Thyroid gland (tissue), 4 donors: ENCODE measurements at regions not wholly inside any gene's neighbourhood (a gene's known extent, or its start where the extent isn't known, plus 50 kb on each side); places are given as distances from the start of the nearest gene placed in this dataset.

Experiments
- DNase-seq, 2 donors: peaks; one replicate each; pipeline ENCODE4 v3.0.0-alpha.2; 2019
- H3K27ac ChIP-seq, 3 donors: fragments of 200-600 bp; sonication (generic); 1 replicate in 2 of 3; 2 replicates in 1 of 3; pipeline ENCODE4 v1.5.1; 2016 to 2019; ENCODE audit warnings: mild to moderate bottlenecking in 1 of 3, moderate library complexity in 1 of 3
- H3K27me3 ChIP-seq: fragments of 200-600 bp; sonication (generic); one replicate; pipeline ENCODE4 v1.5.1; 2019
- H3K36me3 ChIP-seq, 2 donors: fragments of 200-600 bp; sonication (generic); one replicate each; pipeline ENCODE4 v1.5.1; 2016 to 2019
- H3K4me1 ChIP-seq, 2 donors: fragments of 200-600 bp; sonication (generic); one replicate each; pipeline ENCODE4 v1.5.1; 2017 to 2019
- H3K4me3 ChIP-seq, 3 donors: fragments of 200-600 bp; sonication (generic); replicated peaks in 1 of 3; 1 replicate in 2 of 3; 2 replicates in 1 of 3; pipeline ENCODE4 v1.5.1; 2016; ENCODE audit warnings: mild to moderate bottlenecking in 1 of 3
- H3K9me3 ChIP-seq: fragments of 200-600 bp; sonication (generic); one replicate; pipeline ENCODE4 v1.5.1; 2017
- POLR2A ChIP-seq, 2 donors: fragments of 450-650 bp; IDR thresholded peaks; one replicate each; pipeline ENCODE4 v1.6.1; 2017; ENCODE audit warnings: antibody characterized with exemption in 2 of 2, mild to moderate bottlenecking in 2 of 2, moderate library complexity in 1 of 2
- WGBS, 2 donors: methylation state at CpG; one replicate each; pipeline ENCODE4 v1.1.5; 2017; 5-methylcytosine and 5-hydroxymethylcytosine counted together
- intact Hi-C: fragments of 100-400 bp; cut with DNase I; formaldehyde crosslinking; loops from one replicate; pipeline ENCODE4 v1.15.1; 2023
- TF ChIP-seq, protein P1 (sequence below), 6 experiments: fragments of 200-600 bp in 3 of 6; fragments of 450-650 bp in 3 of 6; sonication (generic) in 3 of 6; IDR thresholded peaks; one replicate each; pipeline ENCODE4 v1.5.1; 2016 to 2019; ENCODE audit warnings: antibody characterized with exemption in 6 of 6, mild to moderate bottlenecking in 2 of 6, inconsistent platforms in 1 of 6, moderate library complexity in 1 of 6

DNA sequence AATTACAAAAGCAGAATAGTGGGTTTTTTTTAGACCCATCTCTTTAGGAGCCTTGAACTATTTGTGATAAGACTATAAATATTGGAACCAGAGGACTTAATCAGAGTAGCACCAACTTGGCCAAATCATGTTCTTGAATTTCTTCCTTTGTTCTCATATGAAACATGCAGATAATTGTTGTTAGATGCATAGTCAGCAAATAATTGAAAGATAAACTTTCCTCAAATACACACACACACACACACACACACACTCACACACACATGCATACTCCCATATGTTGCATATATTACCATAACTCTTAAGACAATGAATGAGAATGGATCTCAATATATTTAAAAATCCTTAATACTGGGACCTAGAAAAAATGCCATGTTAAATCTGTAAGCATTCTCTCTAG lies 310.4 kb downstream of the KCNJ2 start:
- TF ChIP-seq, protein P1, sequence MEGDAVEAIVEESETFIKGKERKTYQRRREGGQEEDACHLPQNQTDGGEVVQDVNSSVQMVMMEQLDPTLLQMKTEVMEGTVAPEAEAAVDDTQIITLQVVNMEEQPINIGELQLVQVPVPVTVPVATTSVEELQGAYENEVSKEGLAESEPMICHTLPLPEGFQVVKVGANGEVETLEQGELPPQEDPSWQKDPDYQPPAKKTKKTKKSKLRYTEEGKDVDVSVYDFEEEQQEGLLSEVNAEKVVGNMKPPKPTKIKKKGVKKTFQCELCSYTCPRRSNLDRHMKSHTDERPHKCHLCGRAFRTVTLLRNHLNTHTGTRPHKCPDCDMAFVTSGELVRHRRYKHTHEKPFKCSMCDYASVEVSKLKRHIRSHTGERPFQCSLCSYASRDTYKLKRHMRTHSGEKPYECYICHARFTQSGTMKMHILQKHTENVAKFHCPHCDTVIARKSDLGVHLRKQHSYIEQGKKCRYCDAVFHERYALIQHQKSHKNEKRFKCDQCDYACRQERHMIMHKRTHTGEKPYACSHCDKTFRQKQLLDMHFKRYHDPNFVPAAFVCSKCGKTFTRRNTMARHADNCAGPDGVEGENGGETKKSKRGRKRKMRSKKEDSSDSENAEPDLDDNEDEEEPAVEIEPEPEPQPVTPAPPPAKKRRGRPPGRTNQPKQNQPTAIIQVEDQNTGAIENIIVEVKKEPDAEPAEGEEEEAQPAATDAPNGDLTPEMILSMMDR (IDR thresholded peaks at IDR 0.05): no peak
- TF ChIP-seq POLR2A (IDR thresholded peaks at IDR 0.05): no peak
- Histone ChIP-seq H3K4me3 (no peak overlapping the region), H3K9me3 (no peaks in the 10 kb centered on the region), H3K27ac (no peak overlapping the region), H3K4me1 (no peaks in the 10 kb centered on the region), H3K36me3 (no peaks in the 10 kb centered on the region), H3K27me3 (no peaks in the 10 kb centered on the region)
- no peak for DNase-seq
- intact Hi-C loops: no loop called here

DNA sequence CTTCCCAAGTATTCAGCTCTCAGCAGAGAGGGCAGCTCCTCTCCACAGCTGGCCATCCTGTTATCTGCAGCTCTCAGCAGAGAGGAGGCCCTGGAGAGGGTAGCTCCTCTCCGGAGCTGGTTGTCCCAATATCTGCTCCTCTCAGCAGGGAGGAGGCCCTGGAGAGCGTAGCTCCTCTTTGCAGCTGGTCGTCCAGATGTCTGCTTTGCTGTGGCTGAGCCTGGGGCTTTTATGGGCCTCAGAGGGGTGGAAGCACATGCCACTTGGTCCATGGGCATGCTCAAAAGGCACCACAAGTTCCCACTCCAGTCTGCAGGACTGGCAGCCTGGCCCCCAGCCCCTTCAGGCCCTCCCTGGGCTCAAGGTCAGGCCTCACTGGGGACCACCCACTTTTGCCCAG lies 314.3 kb downstream of the KCNJ2 start:
- Histone ChIP-seq H3K36me3 (no peaks in the 10 kb centered on the region), H3K27me3 (no peaks in the 10 kb centered on the region), H3K9me3 (no peaks in the 10 kb centered on the region), H3K4me3 (no peak overlapping the region), H3K27ac (no peak overlapping the region), H3K4me1 (no peaks in the 10 kb centered on the region)
- DNase-seq: no peak
- TF ChIP-seq, protein P1 (IDR thresholded peaks at IDR 0.05): no peak
- no peak for TF ChIP-seq POLR2A (IDR thresholded peaks at IDR 0.05)
- 78% methylated on average over 1 of the region's 3 CpGs; no CpG with 5 or more reads in 1 of the 2 donors for WGBS, 2 donors
- intact Hi-C loops: no loop called here

DNA sequence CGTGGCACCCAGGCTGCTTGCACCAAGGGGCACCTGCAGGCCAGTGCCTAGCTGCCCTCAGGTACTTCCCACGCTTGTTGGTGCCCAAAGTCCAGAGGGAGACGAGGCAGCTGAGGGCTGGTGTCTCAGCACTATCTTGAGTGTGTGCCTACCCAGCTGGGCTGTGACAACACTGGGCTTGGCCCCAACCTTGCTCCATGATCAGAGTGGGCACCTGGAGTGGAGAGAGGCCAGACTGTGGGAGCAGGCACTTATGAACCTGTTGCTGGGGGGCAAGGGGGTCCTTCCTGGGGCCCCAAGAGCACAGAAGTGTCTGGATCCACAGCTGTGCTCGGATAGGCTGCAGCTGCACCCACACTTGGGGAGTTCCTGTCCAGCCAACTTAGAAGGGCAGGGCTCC lies 314.7 kb downstream of the KCNJ2 start:
- intact Hi-C loops: no loop called here
- 64 to 80% methylated on average over 3 of the region's 4 CpGs for WGBS, 2 donors
- TF ChIP-seq, protein P1 (IDR thresholded peaks at IDR 0.05): no peak

DNA sequence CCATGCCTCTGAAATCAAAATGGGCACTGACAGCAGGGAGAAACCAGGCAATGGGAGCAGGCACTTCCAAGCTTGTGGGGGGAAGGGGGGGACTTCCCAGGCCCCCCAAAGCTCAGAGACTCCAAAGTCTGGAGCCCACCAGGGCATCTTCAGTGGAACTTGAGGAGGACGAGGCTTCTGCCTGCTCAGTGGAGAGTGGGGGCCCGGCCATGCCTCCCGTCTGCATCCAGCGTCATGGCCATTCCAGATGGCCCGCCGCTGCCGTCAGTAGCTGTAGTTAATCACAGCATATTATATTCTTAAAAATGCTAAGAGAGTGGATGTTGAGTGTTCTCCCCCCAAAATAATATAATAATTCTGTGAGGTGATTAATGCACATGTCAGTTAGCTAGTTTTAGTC lies 315.2 kb downstream of the KCNJ2 start:
- TF ChIP-seq, protein P1 (IDR thresholded peaks at IDR 0.05): no peak
- TF ChIP-seq POLR2A (IDR thresholded peaks at IDR 0.05): no peak
- Histone ChIP-seq H3K36me3 (no peaks in the 10 kb centered on the region), H3K9me3 (no peaks in the 10 kb centered on the region), H3K4me3 (no peak overlapping the region), H3K27me3 (no peaks in the 10 kb centered on the region), H3K4me1 (no peaks in the 10 kb centered on the region), H3K27ac (no peak overlapping the region)
- DNase-seq: no peak
- intact Hi-C loops: no loop called here
- WGBS, 2 donors: 86 to 87% methylated on average over 7 of the region's 7 CpGs

More for the DNA sequence above, 314.7 kb downstream of the KCNJ2 start:
- H3K27ac ChIP-seq: no peak overlapping the region
- no peaks in the 10 kb centered on the region for H3K9me3 ChIP-seq
- H3K4me1 ChIP-seq: no peaks in the 10 kb centered on the region
- no peaks in the 10 kb centered on the region for H3K36me3 ChIP-seq
- DNase-seq: no peak
- H3K4me3 ChIP-seq: no peak overlapping the region
- H3K27me3 ChIP-seq: no peaks in the 10 kb centered on the region

DNA sequence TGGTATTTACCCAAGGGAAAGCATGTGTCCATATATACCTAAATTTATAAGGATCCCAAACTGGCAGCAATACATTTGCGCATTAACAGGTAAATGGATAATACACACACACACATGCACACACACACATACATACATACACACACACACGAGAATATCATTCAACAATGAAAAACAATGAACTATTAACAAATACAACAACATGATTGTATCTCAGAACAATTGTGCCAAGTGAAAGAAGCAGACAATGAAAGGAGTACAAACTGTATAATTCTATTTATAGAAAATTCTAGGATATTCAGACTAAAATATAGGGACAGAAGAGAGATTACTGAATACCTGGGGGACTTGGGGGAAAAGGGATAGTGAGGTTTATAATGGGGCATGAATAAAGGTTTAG lies 323.0 kb downstream of the KCNJ2 start:
- no peaks in the 10 kb centered on the region for H3K27me3 ChIP-seq
- no peak overlapping the region for H3K27ac ChIP-seq
- no peaks in the 10 kb centered on the region for H3K9me3 ChIP-seq
- H3K4me3 ChIP-seq: no peak overlapping the region
- H3K36me3 ChIP-seq: no peaks in the 10 kb centered on the region
- 53 to 80% methylated on average over 2 of the region's 2 CpGs for WGBS, 2 donors
- no peaks in the 10 kb centered on the region for H3K4me1 ChIP-seq
- TF ChIP-seq, protein P1 (IDR thresholded peaks at IDR 0.05): no peak
- no peak for TF ChIP-seq POLR2A (IDR thresholded peaks at IDR 0.05)
- no peak for DNase-seq
- intact Hi-C loops: no loop called here
